ENCODE measurements at regions not wholly inside any gene's neighbourhood (a gene's known extent, or its start where the extent isn't known, plus 50 kb on each side); places are given as distances from the start of the nearest gene placed in this dataset.

GRCh38 chr11:34564406-34564805, 50.8 kb upstream of the ELF5 start:
- no peak overlapping the region for H3K27ac ChIP-seq (ENCODE audit: low read depth in 2 of 2, low read length in 1 of 2)
- TF ChIP-seq RXRA (IDR thresholded peaks at IDR 0.05; ENCODE audit: borderline replicate concordance, low read depth) (no peak), NRF1 (IDR thresholded peaks at IDR 0.05; ENCODE audit: low read depth, low read length) (no peak)
- WGBS (ENCODE audit: low lambda C conversion rate) = 60% methylated on average over 3 of the region's 3 CpGs
- no peak overlapping the region for H2AFZ ChIP-seq (ENCODE audit: low read depth)
- POLR2A ChIA-PET = no interaction called here
- no peaks in the 10 kb centered on the region for H3K9me3 ChIP-seq
- no peaks in the 10 kb centered on the region for H3K79me2 ChIP-seq (ENCODE audit: insufficient read depth)
- H3K4me2 ChIP-seq = no peak overlapping the region
- H3K4me1 ChIP-seq (ENCODE audit: control insufficient read depth in 1 of 2, insufficient read depth in 2 of 2, low read depth in 1 of 2, low read length in 1 of 2) = no peaks in the 10 kb centered on the region; a peak in 1 of 4 replicates
- no peak overlapping the region for H3K4me3 ChIP-seq (ENCODE audit: low read depth in 2 of 2, low read length in 1 of 2)
- no peaks in the 10 kb centered on the region for H4K20me1 ChIP-seq (ENCODE audit: insufficient read depth)
- CTCF ChIA-PET = interaction anchor here (0.9 to 1.5 kb wide), 4 partner anchors 9 to 328 kb away, joined by 3 to 7 read pairs (median 4); partner anchors contain the start of gene ELF5
- no peaks in the 10 kb centered on the region for H3K36me3 ChIP-seq (replicated peaks in 1 of 2; ENCODE audit: control insufficient read depth in 1 of 2, insufficient read depth in 2 of 2, low read length in 1 of 2)
- peaks cover 8% of the 10 kb centered on the region; the same call in 1 of the 2 replicates for H3K27me3 ChIP-seq (ENCODE audit: insufficient read depth)
- no peaks in the 10 kb centered on the region for H3F3A ChIP-seq (replicated peaks; ENCODE audit: insufficient read depth)
- no peaks in the 10 kb centered on the region for H3K9me2 ChIP-seq
- H3K9ac ChIP-seq = no peak overlapping the region
- DNase-seq = no peak

- H2AFZ ChIP-seq (ENCODE audit: low read depth) = no peak overlapping the region
- 46% methylated on average over 2 of the region's 2 CpGs for WGBS (ENCODE audit: low lambda C conversion rate)
- DNase-seq = no peak
Observed at GRCh38 chr11:34564807-34565241, 51.2 kb upstream of the ELF5 start.

DNA sequence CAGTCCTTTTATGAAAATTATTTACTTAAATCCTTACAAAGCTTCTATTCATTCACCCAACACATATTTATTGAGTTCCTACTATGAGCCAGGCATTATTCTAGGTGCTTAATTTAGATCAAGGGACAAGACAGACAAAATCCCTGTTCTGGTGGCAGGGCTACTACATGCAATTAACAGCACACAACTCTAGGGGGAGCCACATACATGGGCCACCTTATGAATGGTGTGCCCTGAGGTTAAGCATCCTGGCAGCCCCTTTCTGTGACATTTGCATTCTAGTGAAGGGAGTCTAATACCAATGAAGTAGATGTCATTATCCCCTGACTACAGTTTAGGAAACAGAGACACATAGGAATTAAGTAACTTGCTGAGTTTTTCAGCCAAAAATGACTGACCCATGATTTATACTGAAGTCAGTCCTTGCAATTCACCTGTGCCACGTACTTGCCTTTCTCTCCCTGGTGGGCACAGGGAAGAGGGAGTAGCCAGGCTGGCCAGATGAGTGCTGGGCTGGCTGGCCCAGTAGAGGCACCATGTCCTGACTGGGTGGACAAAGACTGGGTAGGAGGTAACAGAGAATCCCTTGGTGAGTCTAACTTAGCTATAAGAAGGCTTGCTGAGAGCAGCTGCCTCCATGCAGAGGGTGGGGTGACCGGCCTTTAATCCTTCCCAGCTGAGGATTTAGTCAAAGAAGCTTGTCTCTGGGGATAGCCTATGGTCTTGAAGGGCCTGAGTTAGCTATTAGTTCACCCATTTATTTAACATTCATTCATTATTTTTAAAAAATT, 52.0 kb upstream of the ELF5 start:
- Histone ChIP-seq H3K9me3 (no peaks in the 10 kb centered on the region), H3F3A (replicated peaks; ENCODE audit: insufficient read depth) (no peaks in the 10 kb centered on the region), H3K9ac (no peak overlapping the region), H2AFZ (ENCODE audit: low read depth) (no peak overlapping the region), H3K4me3 (ENCODE audit: low read depth in 2 of 2, low read length in 1 of 2) (no peak overlapping the region; a peak in 1 of 4 replicates), H3K36me3 (replicated peaks in 1 of 2; ENCODE audit: control insufficient read depth in 1 of 2, insufficient read depth in 2 of 2, low read length in 1 of 2) (no peaks in the 10 kb centered on the region), H3K4me2 (no peak overlapping the region), H3K9me2 (no peaks in the 10 kb centered on the region), H3K79me2 (ENCODE audit: insufficient read depth) (no peaks in the 10 kb centered on the region), H3K27ac (ENCODE audit: low read depth in 2 of 2, low read length in 1 of 2) (no peak overlapping the region), H4K20me1 (ENCODE audit: insufficient read depth) (no peaks in the 10 kb centered on the region), H3K27me3 (ENCODE audit: insufficient read depth) (peaks cover 14% of the 10 kb centered on the region; the same call in 1 of the 2 replicates), H3K4me1 (ENCODE audit: control insufficient read depth in 1 of 2, insufficient read depth in 2 of 2, low read depth in 1 of 2, low read length in 1 of 2) (peaks cover 0 to 4% of the 10 kb centered on the region in 2 experiments; a peak in 1 of 4 replicates)
- DNase-seq = peak; percentile 39
- TF ChIP-seq GATA2 (CRISPR knock-in tag; IDR thresholded peaks at IDR 0.05) (no peak), CTCF (IDR thresholded peaks at IDR 0.05) (peak; percentile 49), REST (IDR thresholded peaks at IDR 0.05; ENCODE audit: low read depth, low read length) (no peak), FOSL2 (IDR thresholded peaks at IDR 0.05; ENCODE audit: borderline replicate concordance, low read depth) (no peak), RAD21 (IDR thresholded peaks at IDR 0.05; ENCODE audit: low read length) (peak; percentile 52)
- TF ChIP-seq, protein P1, sequence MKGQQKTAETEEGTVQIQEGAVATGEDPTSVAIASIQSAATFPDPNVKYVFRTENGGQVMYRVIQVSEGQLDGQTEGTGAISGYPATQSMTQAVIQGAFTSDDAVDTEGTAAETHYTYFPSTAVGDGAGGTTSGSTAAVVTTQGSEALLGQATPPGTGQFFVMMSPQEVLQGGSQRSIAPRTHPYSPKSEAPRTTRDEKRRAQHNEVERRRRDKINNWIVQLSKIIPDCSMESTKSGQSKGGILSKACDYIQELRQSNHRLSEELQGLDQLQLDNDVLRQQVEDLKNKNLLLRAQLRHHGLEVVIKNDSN (IDR thresholded peaks at IDR 0.05; ENCODE audit: borderline replicate concordance, low read depth) = no peak
- 29% methylated on average over 2 of the region's 2 CpGs for WGBS (ENCODE audit: low lambda C conversion rate)
- POLR2A ChIA-PET = no interaction called here
- CTCF ChIA-PET = interaction anchor here (0.6 to 1.6 kb wide), 14 partner anchors 8 to 839 kb away, joined by 3 to 7 read pairs (median 3); partner anchors contain the start of gene ELF5

More at GRCh38 chr11:34564807-34565241, 51.2 kb upstream of the ELF5 start:
- Histone ChIP-seq H3K4me2 (no peak overlapping the region), H4K20me1 (ENCODE audit: insufficient read depth) (no peaks in the 10 kb centered on the region), H3F3A (replicated peaks; ENCODE audit: insufficient read depth) (no peaks in the 10 kb centered on the region), H3K4me1 (ENCODE audit: control insufficient read depth in 1 of 2, insufficient read depth in 2 of 2, low read depth in 1 of 2, low read length in 1 of 2) (no peaks in the 10 kb centered on the region; a peak in 1 of 4 replicates), H3K27ac (ENCODE audit: low read depth in 2 of 2, low read length in 1 of 2) (no peak overlapping the region), H3K27me3 (ENCODE audit: insufficient read depth) (peaks cover 8% of the 10 kb centered on the region; the same call in 1 of the 2 replicates), H3K9me3 (no peaks in the 10 kb centered on the region), H3K9me2 (no peaks in the 10 kb centered on the region), H3K79me2 (ENCODE audit: insufficient read depth) (no peaks in the 10 kb centered on the region), H3K36me3 (replicated peaks in 1 of 2; ENCODE audit: control insufficient read depth in 1 of 2, insufficient read depth in 2 of 2, low read length in 1 of 2) (no peaks in the 10 kb centered on the region), H3K9ac (no peak overlapping the region), H3K4me3 (ENCODE audit: low read depth in 2 of 2, low read length in 1 of 2) (no peak overlapping the region)
- POLR2A ChIA-PET = no interaction called here
- CTCF ChIA-PET = interaction anchor here (0.7 to 1.6 kb wide), 7 partner anchors 8 to 839 kb away, joined by 3 to 7 read pairs (median 3); partner anchors contain the start of gene ELF5
- no peak for TF ChIP-seq RAD21 (IDR thresholded peaks at IDR 0.05; ENCODE audit: low read length)

Data from SK-N-SH (cell line).